Upper lobe of left lung (tissue), 4 donors: ENCODE measurements at regions not wholly inside any gene's neighbourhood (a gene's known extent, or its start where the extent isn't known, plus 50 kb on each side); places are given as distances from the start of the nearest gene placed in this dataset.

ENCODE experiments used
- EP300 ChIP-seq, 4 donors: sonication (generic); formaldehyde crosslinking; IDR thresholded peaks; one replicate each; pipeline ENCODE4 v1.5.1; 2017; ENCODE audit warnings: antibody characterized with exemption in 4 of 4, control low read depth in 2 of 4
- POLR2AphosphoS5 ChIP-seq, 2 donors: sonication (generic); formaldehyde crosslinking; IDR thresholded peaks; one replicate each; pipeline ENCODE4 v1.5.1; 2017; ENCODE audit warnings: antibody characterized with exemption in 2 of 2
- TF ChIP-seq, protein P1 (sequence below), 6 experiments: fragments of 450-650 bp in 4 of 6; fragments of 200-600 bp in 2 of 6; sonication (generic) in 2 of 6; IDR thresholded peaks; one replicate each; pipeline ENCODE4 v1.5.1; 2016 to 2019; ENCODE audit warnings: antibody characterized with exemption in 6 of 6

DNA sequence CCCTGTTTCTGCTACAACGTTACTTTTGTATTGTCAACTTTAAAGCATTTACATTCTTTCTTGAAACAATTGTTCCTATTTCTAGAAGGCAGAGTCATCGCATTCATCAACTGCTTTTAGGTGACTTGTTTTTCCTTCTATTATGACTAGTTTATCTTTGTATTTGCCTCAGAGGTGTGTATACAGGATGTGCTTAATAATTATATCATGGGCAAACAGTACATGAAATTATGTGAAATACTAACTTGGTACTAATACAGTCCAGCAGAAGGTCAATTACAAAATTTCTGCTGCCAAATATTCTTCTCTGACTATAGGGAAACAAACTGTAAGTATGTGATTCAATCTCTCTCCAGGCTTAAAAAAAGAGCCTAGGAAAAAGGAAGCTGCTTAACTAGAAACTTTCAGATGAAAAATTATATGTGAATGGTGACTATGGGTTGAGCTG lies 101.6 kb downstream of the C4BPA start:
- TF ChIP-seq, protein P1, sequence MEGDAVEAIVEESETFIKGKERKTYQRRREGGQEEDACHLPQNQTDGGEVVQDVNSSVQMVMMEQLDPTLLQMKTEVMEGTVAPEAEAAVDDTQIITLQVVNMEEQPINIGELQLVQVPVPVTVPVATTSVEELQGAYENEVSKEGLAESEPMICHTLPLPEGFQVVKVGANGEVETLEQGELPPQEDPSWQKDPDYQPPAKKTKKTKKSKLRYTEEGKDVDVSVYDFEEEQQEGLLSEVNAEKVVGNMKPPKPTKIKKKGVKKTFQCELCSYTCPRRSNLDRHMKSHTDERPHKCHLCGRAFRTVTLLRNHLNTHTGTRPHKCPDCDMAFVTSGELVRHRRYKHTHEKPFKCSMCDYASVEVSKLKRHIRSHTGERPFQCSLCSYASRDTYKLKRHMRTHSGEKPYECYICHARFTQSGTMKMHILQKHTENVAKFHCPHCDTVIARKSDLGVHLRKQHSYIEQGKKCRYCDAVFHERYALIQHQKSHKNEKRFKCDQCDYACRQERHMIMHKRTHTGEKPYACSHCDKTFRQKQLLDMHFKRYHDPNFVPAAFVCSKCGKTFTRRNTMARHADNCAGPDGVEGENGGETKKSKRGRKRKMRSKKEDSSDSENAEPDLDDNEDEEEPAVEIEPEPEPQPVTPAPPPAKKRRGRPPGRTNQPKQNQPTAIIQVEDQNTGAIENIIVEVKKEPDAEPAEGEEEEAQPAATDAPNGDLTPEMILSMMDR (IDR thresholded peaks at IDR 0.05), result no peak
- TF ChIP-seq POLR2AphosphoS5 (IDR thresholded peaks at IDR 0.05) (no peak), EP300 (IDR thresholded peaks at IDR 0.05) (no peak)
